Bronchial epithelial cell (primary cell): ENCODE measurements at regions not wholly inside any gene's neighbourhood (a gene's known extent, or its start where the extent isn't known, plus 50 kb on each side); places are given as distances from the start of the nearest gene placed in this dataset.

Experiments
- DNase-seq: peaks from one replicate; pipeline ENCODE4 v3.0.0-alpha.2; 2010; ENCODE audit warnings: low read depth
- FAIRE-seq: peaks from 2 replicates; lab custom pipeline; 2011; peaks lifted over from hg19 to GRCh38; lab: Jason Lieb, UNC
- H3K27me3 ChIP-seq: 2 replicates; pipeline ENCODE4 v1.5.1; 2011; ENCODE audit warnings: low read length; ENCODE audit not compliant: control insufficient read depth, insufficient read depth
- H3K36me3 ChIP-seq: 2 replicates; pipeline ENCODE4 v1.5.1; 2011; ENCODE audit warnings: low read length; ENCODE audit not compliant: control insufficient read depth, insufficient read depth
- H3K4me3 ChIP-seq: 2 replicates; pipeline ENCODE4 v1.5.1; 2011; ENCODE audit warnings: mild to moderate bottlenecking, low read depth, low read length, control low read depth
- CTCF ChIP-seq: IDR thresholded peaks from 2 replicates; pipeline ENCODE4 v1.5.1; 2011; ENCODE audit warnings: mild to moderate bottlenecking, moderate library complexity, low read length, control low read depth, inconsistent platforms; ENCODE audit not compliant: insufficient read depth, severe bottlenecking

GRCh38 chr9:19689328-19690101 is 99.3 kb downstream of the SLC24A2 start:
- FAIRE-seq: no peak

GRCh38 chr9:19683715-19684114 is 105.1 kb downstream of the SLC24A2 start:
- no peak for TF ChIP-seq CTCF
- no peak for DNase-seq
- Histone ChIP-seq H3K4me3 (no peak overlapping the region), H3K27me3 (no peaks in the 10 kb centered on the region), H3K36me3 (no peaks in the 10 kb centered on the region)
- FAIRE-seq: no peak

More at GRCh38 chr9:19689328-19690101, 99.3 kb downstream of the SLC24A2 start:
- Histone ChIP-seq H3K36me3 (no peaks in the 10 kb centered on the region), H3K27me3 (no peaks in the 10 kb centered on the region), H3K4me3 (no peak overlapping the region)
- peak; percentile 77 for DNase-seq
- TF ChIP-seq CTCF: no peak

- H3K36me3 ChIP-seq: no peaks in the 10 kb centered on the region
- H3K4me3 ChIP-seq: no peak overlapping the region
- no peak for FAIRE-seq
- no peaks in the 10 kb centered on the region for H3K27me3 ChIP-seq
- DNase-seq: no peak
- TF ChIP-seq CTCF: no peak
Measured at GRCh38 chr9:19682397-19682796, 106.4 kb downstream of the SLC24A2 start.

GRCh38 chr9:19681846-19682245 is 107.0 kb downstream of the SLC24A2 start:
- H3K4me3 ChIP-seq: no peak overlapping the region
- no peaks in the 10 kb centered on the region for H3K36me3 ChIP-seq
- TF ChIP-seq CTCF: no peak
- DNase-seq (no peak), FAIRE-seq (no peak)
- no peaks in the 10 kb centered on the region for H3K27me3 ChIP-seq

- TF ChIP-seq CTCF: no peak
- no peak overlapping the region for H3K4me3 ChIP-seq
- FAIRE-seq (peak; percentile 70), DNase-seq (no peak)
- H3K36me3 ChIP-seq: no peaks in the 10 kb centered on the region
- no peaks in the 10 kb centered on the region for H3K27me3 ChIP-seq
Measured at GRCh38 chr9:19677924-19678323, 110.9 kb downstream of the SLC24A2 start.

- TF ChIP-seq CTCF: no peak
- H3K27me3 ChIP-seq: no peaks in the 10 kb centered on the region
- DNase-seq (no peak), FAIRE-seq (no peak)
- H3K36me3 ChIP-seq: no peaks in the 10 kb centered on the region
- H3K4me3 ChIP-seq: no peak overlapping the region
Measured at GRCh38 chr9:19675492-19675891, 113.3 kb downstream of the SLC24A2 start.
